GM23248 (cell line): ENCODE measurements at regions not wholly inside any gene's neighbourhood (a gene's known extent, or its start where the extent isn't known, plus 50 kb on each side); places are given as distances from the start of the nearest gene placed in this dataset.
"Not testable (repeated sequence)": the region's sequence is repeated elsewhere in the genome, so short reads cannot be mapped to it uniquely, and the experiment has no call there.

Experiments
- DNase-seq: peaks from one replicate; pipeline ENCODE4 v3.0.0-alpha.2; 2015
- H2AFZ ChIP-seq: fragments of 200-600 bp; sonication (generic); 2 replicates; pipeline ENCODE4 v1.6.1; 2016; ENCODE audit warnings: antibody characterized with exemption
- H3F3A ChIP-seq: fragments of 200-600 bp; sonication (generic); 2 replicates; pipeline ENCODE4 v1.6.1; 2016; ENCODE audit warnings: mild to moderate bottlenecking, antibody characterized with exemption, mixed run types; ENCODE audit not compliant: insufficient read depth
- H3K27ac ChIP-seq: fragments of 200-600 bp; sonication (generic); 2 replicates; pipeline ENCODE4 v1.5.1; 2016; ENCODE audit warnings: mild to moderate bottlenecking
- H3K27me3 ChIP-seq: fragments of 200-600 bp; sonication (generic); replicated peaks from 2 replicates; pipeline ENCODE4 v1.6.1; 2016; ENCODE audit warnings: mild to moderate bottlenecking; ENCODE audit not compliant: insufficient read depth
- H3K36me3 ChIP-seq: fragments of 200-600 bp; sonication (generic); 2 replicates; pipeline ENCODE4 v1.6.1; 2016; ENCODE audit warnings: low read depth, mild to moderate bottlenecking
- H3K4me1 ChIP-seq: fragments of 200-600 bp; sonication (generic); 2 replicates; pipeline ENCODE4 v1.6.1; 2016; ENCODE audit warnings: mild to moderate bottlenecking; ENCODE audit not compliant: insufficient read depth
- H3K4me2 ChIP-seq: fragments of 200-600 bp; sonication (generic); one replicate; pipeline ENCODE4 v1.6.1; 2016; ENCODE audit warnings: mild to moderate bottlenecking; ENCODE audit not compliant: unreplicated experiment
- H3K4me3 ChIP-seq: fragments of 200-600 bp; sonication (generic); 2 replicates; pipeline ENCODE4 v1.5.1; 2016; ENCODE audit warnings: mild to moderate bottlenecking
- H3K79me2 ChIP-seq: fragments of 200-600 bp; sonication (generic); 2 replicates; pipeline ENCODE4 v1.6.1; 2016; ENCODE audit warnings: mild to moderate bottlenecking; ENCODE audit not compliant: insufficient read depth
- H3K9ac ChIP-seq: fragments of 200-600 bp; sonication (generic); 2 replicates; pipeline ENCODE4 v1.6.1; 2016; ENCODE audit warnings: mild to moderate bottlenecking
- H3K9me2 ChIP-seq: fragments of 200-600 bp; sonication (generic); 2 replicates; pipeline ENCODE4 v1.6.1; 2016; ENCODE audit warnings: mixed run types, mild to moderate bottlenecking, moderate library complexity; ENCODE audit not compliant: insufficient read depth
- H3K9me3 ChIP-seq: fragments of 200-600 bp; sonication (generic); one replicate; pipeline ENCODE4 v1.6.1; 2017; ENCODE audit warnings: low read depth
- H4K20me1 ChIP-seq: fragments of 200-600 bp; sonication (generic); 2 replicates; pipeline ENCODE4 v1.6.0; 2016; ENCODE audit not compliant: insufficient read depth
- EZH2 ChIP-seq: fragments of 200-600 bp; sonication (generic); IDR thresholded peaks from 2 replicates; pipeline ENCODE4 v1.6.1; 2018; ENCODE audit warnings: antibody characterized with exemption, mild to moderate bottlenecking; ENCODE audit not compliant: insufficient read depth, poor library complexity, severe bottlenecking
- EZH2phosphoT487 ChIP-seq: fragments of 200-600 bp; sonication (generic); IDR thresholded peaks from 2 replicates; pipeline ENCODE4 v1.6.1; 2018; ENCODE audit warnings: antibody characterized with exemption, moderate library complexity, mild to moderate bottlenecking, low read depth; ENCODE audit not compliant: insufficient read depth
- WGBS, 2 experiments: methylation state at CpG; one replicate each; pipeline ENCODE4 v1.1.6; 2015 to 2017; ENCODE audit warnings: low lambda C conversion rate in 2 of 2, low coverage in 1 of 2; ENCODE audit errors: missing lambda C conversion rate in 2 of 2; 5-methylcytosine and 5-hydroxymethylcytosine counted together
- in situ Hi-C: fragments of 300-500 bp; cut with MboI; formaldehyde crosslinking; loops from 2 replicates; pipeline ENCODE4 v1.15.0; 2020

GRCh38 chr9:120310035-120310434 is 269.9 kb downstream of the CDK5RAP2 start:
- no peaks in the 10 kb centered on the region for H3K4me1 ChIP-seq
- no peaks in the 10 kb centered on the region for H3K27me3 ChIP-seq
- H3K4me3 ChIP-seq = no peak overlapping the region
- H3K36me3 ChIP-seq = no peaks in the 10 kb centered on the region
- TF ChIP-seq EZH2 (no peak), EZH2phosphoT487 (no peak)
- H3K79me2 ChIP-seq = no peaks in the 10 kb centered on the region
- no peaks in the 10 kb centered on the region for H3F3A ChIP-seq
- H3K9me3 ChIP-seq = no peaks in the 10 kb centered on the region
- H3K9ac ChIP-seq = no peak overlapping the region
- H3K27ac ChIP-seq = no peak overlapping the region
- H4K20me1 ChIP-seq = no peaks in the 10 kb centered on the region
- in situ Hi-C loops = no loop called here
- no peak overlapping the region for H2AFZ ChIP-seq
- WGBS, 2 experiments = 43 to 51% methylated on average over 3 of the region's 3 CpGs
- H3K4me2 ChIP-seq = no peak overlapping the region
- no peak for DNase-seq
- H3K9me2 ChIP-seq = no peaks in the 10 kb centered on the region

- Histone ChIP-seq H3K4me1 (no peaks in the 10 kb centered on the region), H3K9me3 (no peaks in the 10 kb centered on the region), H2AFZ (no peak overlapping the region), H3K27me3 (no peaks in the 10 kb centered on the region), H3K27ac (no peak overlapping the region), H3K4me2 (no peak overlapping the region), H3K4me3 (no peak overlapping the region), H3K9ac (no peak overlapping the region), H3K9me2 (no peaks in the 10 kb centered on the region), H4K20me1 (no peaks in the 10 kb centered on the region), H3F3A (no peaks in the 10 kb centered on the region), H3K79me2 (no peaks in the 10 kb centered on the region), H3K36me3 (no peaks in the 10 kb centered on the region)
- in situ Hi-C loops = no loop called here
- DNase-seq = no peak
- 64 to 71% methylated on average over 3 of the region's 3 CpGs for WGBS, 2 experiments
- no peak for TF ChIP-seq EZH2phosphoT487
- TF ChIP-seq EZH2 = no peak
These were observed 271.5 kb downstream of the CDK5RAP2 start for GRCh38 chr9:120308495-120308894.

- no peak overlapping the region for H2AFZ ChIP-seq
- no peaks in the 10 kb centered on the region for H3K36me3 ChIP-seq
- H3F3A ChIP-seq = no peaks in the 10 kb centered on the region
- no peaks in the 10 kb centered on the region for H4K20me1 ChIP-seq
- H3K4me3 ChIP-seq = no peak overlapping the region
- no peaks in the 10 kb centered on the region for H3K9me3 ChIP-seq
- H3K9ac ChIP-seq = no peak overlapping the region
- no peak overlapping the region for H3K4me2 ChIP-seq
- in situ Hi-C loops = no loop called here
- no peaks in the 10 kb centered on the region for H3K79me2 ChIP-seq
- no peak for DNase-seq
- TF ChIP-seq EZH2phosphoT487 (no peak), EZH2 (no peak)
- no peaks in the 10 kb centered on the region for H3K27me3 ChIP-seq
- H3K4me1 ChIP-seq = no peaks in the 10 kb centered on the region
- no peak overlapping the region for H3K27ac ChIP-seq
- no peaks in the 10 kb centered on the region for H3K9me2 ChIP-seq
- 84 to 87% methylated on average over 2 of the region's 2 CpGs for WGBS, 2 experiments
These were observed 272.4 kb downstream of the CDK5RAP2 start for GRCh38 chr9:120307599-120307998.

- H3K9me3 ChIP-seq = no peaks in the 10 kb centered on the region
- in situ Hi-C loops = no loop called here
- no peak overlapping the region for H2AFZ ChIP-seq
- H4K20me1 ChIP-seq = no peaks in the 10 kb centered on the region
- no peak for DNase-seq
- H3K4me3 ChIP-seq = no peak overlapping the region
- 47 to 56% methylated on average over 3 of the region's 3 CpGs for WGBS, 2 experiments
- H3K27ac ChIP-seq = no peak overlapping the region
- no peak overlapping the region for H3K9ac ChIP-seq
- no peaks in the 10 kb centered on the region for H3K79me2 ChIP-seq
- no peaks in the 10 kb centered on the region for H3K27me3 ChIP-seq
- no peaks in the 10 kb centered on the region for H3F3A ChIP-seq
- H3K4me1 ChIP-seq = no peaks in the 10 kb centered on the region
- H3K9me2 ChIP-seq = no peaks in the 10 kb centered on the region
- no peaks in the 10 kb centered on the region for H3K36me3 ChIP-seq
- TF ChIP-seq EZH2 = no peak
- no peak for TF ChIP-seq EZH2phosphoT487
- H3K4me2 ChIP-seq = no peak overlapping the region
These were observed 273.4 kb downstream of the CDK5RAP2 start for GRCh38 chr9:120306561-120306960.

GRCh38 chr9:120306088-120306487 is 273.9 kb downstream of the CDK5RAP2 start:
- H3K4me1 ChIP-seq = no peaks in the 10 kb centered on the region
- no peaks in the 10 kb centered on the region for H3K9me3 ChIP-seq
- TF ChIP-seq EZH2phosphoT487 (no peak), EZH2 (no peak)
- H3K27ac ChIP-seq = no peak overlapping the region
- no peak overlapping the region for H3K4me2 ChIP-seq
- H3K36me3 ChIP-seq = no peaks in the 10 kb centered on the region
- no peak overlapping the region for H3K9ac ChIP-seq
- H3K79me2 ChIP-seq = no peaks in the 10 kb centered on the region
- no peak for DNase-seq
- 15 to 21% methylated on average over 3 of the region's 3 CpGs for WGBS, 2 experiments
- H3K4me3 ChIP-seq = no peak overlapping the region
- H2AFZ ChIP-seq = no peak overlapping the region
- no peaks in the 10 kb centered on the region for H3F3A ChIP-seq
- no peaks in the 10 kb centered on the region for H4K20me1 ChIP-seq
- H3K27me3 ChIP-seq = no peaks in the 10 kb centered on the region
- no peaks in the 10 kb centered on the region for H3K9me2 ChIP-seq
- in situ Hi-C loops = no loop called here

GRCh38 chr9:120304896-120305295 is 275.1 kb downstream of the CDK5RAP2 start:
- H3K4me1 ChIP-seq, H3K9ac ChIP-seq, H3K36me3 ChIP-seq, in situ Hi-C loops, H3K9me3 ChIP-seq, H3K9me2 ChIP-seq, H2AFZ ChIP-seq, H3K27ac ChIP-seq, H4K20me1 ChIP-seq, H3K4me3 ChIP-seq, DNase-seq, H3K4me2 ChIP-seq, H3F3A ChIP-seq, H3K27me3 ChIP-seq, H3K79me2 ChIP-seq: not testable (repeated sequence)
- 91% methylated on average over 27 of the region's 28 CpGs; no CpG with 5 or more reads in 1 of the 2 experiments for WGBS, 2 experiments
